Kidney (tissue), 13 donors: ENCODE measurements at regions not wholly inside any gene's neighbourhood (a gene's known extent, or its start where the extent isn't known, plus 50 kb on each side); places are given as distances from the start of the nearest gene placed in this dataset.

Source experiments
- DNase-seq, 5 donors: peaks; one replicate each; pipeline ENCODE4 v3.0.0-alpha.2; 2013 to 2020
- FAIRE-seq: peaks from 2 replicates; lab custom pipeline; 2012; peaks lifted over from hg19 to GRCh38; lab: Jason Lieb, UNC
- H3K27ac ChIP-seq, 2 donors: one replicate each; pipeline ENCODE4 v1.7.0; 2013; ENCODE audit warnings: low read depth in 2 of 2, low read length in 2 of 2, inconsistent platforms in 1 of 2
- H3K27me3 ChIP-seq: one replicate; pipeline ENCODE4 v1.7.1; 2013; ENCODE audit warnings: low read length, inconsistent platforms; ENCODE audit not compliant: control insufficient read depth, insufficient read depth
- H3K36me3 ChIP-seq, 3 donors: one replicate each; pipeline versions ENCODE4 v1.7.0 to v1.7.1; 2013; ENCODE audit warnings: low read length in 3 of 3, control low read depth in 1 of 3, inconsistent platforms in 1 of 3; ENCODE audit not compliant: insufficient read depth in 3 of 3, control insufficient read depth in 2 of 3
- H3K4me1 ChIP-seq, 3 donors: one replicate each; pipeline versions ENCODE4 v1.7.0 to v1.7.1; 2013; ENCODE audit warnings: low read length in 3 of 3, inconsistent platforms in 1 of 3, low read depth in 1 of 3; ENCODE audit not compliant: control insufficient read depth in 2 of 3, insufficient read depth in 2 of 3
- H3K4me3 ChIP-seq, 3 donors: one replicate each; pipeline versions ENCODE4 v1.7.0 to v1.8.1; 2013; ENCODE audit warnings: low read length in 3 of 3, control low read depth in 1 of 3, inconsistent platforms in 1 of 3
- H3K9ac ChIP-seq, 3 donors: one replicate each; pipeline versions ENCODE4 v1.7.0 to v1.7.1; 2013; ENCODE audit warnings: low read length in 3 of 3, control low read depth in 1 of 3, inconsistent platforms in 1 of 3
- H3K9me3 ChIP-seq, 3 donors: one replicate each; pipeline versions ENCODE4 v1.7.0 to v1.7.1; 2013; ENCODE audit warnings: low read length in 3 of 3, control low read depth in 1 of 3, inconsistent platforms in 1 of 3; ENCODE audit not compliant: control insufficient read depth in 2 of 3, insufficient read depth in 1 of 3
- intact Hi-C: fragments of 100-400 bp; cut with DNase I; formaldehyde crosslinking; loops from one replicate; pipeline ENCODE4 v1.11.1; 2022
- TF ChIP-seq, protein P1 (sequence below): IDR thresholded peaks from 3 replicates; pipeline ENCODE4 v1.5.1; 2012; ENCODE audit warnings: mild to moderate bottlenecking, moderate library complexity, borderline replicate concordance; ENCODE audit not compliant: insufficient read depth; ENCODE audit errors: extremely low read depth
- donor health status: control.
- donor health status: control.
- donor health status: control.
- donor health status: control.
- donor health status: control.
- donor health status: DM: yes; HTN: yes; CAD: no.
- donor health status: Normal renal cell carcinoma (clear cell type).

DNA sequence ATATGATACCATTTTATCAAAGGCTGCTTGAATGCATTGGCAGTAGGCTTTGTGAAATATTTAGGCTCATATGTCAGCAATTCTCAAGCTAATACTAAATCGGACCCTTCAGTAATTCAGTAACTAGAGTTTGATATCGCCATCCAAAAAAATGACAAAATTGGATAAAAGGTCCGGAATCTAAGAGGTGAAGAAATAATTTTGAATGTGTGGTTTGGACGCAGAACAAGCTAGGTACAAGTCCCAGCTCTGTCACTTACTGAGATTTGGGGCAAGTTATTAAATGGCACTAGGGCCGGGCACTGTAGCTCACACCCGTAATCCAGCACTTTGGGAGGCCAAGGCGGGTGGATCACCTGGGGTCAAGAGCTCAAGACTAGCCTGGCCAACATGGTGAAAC is 956.5 kb downstream of the CDH11 start:
- intact Hi-C loops, result no loop called here
- no peaks in the 10 kb centered on the region for H3K27me3 ChIP-seq
- H3K4me3 ChIP-seq, result no peak overlapping the region
- FAIRE-seq (no peak), DNase-seq (no peak)
- H3K9me3 ChIP-seq, result no peaks in the 10 kb centered on the region
- no peak overlapping the region for H3K9ac ChIP-seq
- H3K36me3 ChIP-seq, result no peaks in the 10 kb centered on the region
- no peak overlapping the region for H3K27ac ChIP-seq
- H3K4me1 ChIP-seq, result no peaks in the 10 kb centered on the region
- TF ChIP-seq, protein P1, sequence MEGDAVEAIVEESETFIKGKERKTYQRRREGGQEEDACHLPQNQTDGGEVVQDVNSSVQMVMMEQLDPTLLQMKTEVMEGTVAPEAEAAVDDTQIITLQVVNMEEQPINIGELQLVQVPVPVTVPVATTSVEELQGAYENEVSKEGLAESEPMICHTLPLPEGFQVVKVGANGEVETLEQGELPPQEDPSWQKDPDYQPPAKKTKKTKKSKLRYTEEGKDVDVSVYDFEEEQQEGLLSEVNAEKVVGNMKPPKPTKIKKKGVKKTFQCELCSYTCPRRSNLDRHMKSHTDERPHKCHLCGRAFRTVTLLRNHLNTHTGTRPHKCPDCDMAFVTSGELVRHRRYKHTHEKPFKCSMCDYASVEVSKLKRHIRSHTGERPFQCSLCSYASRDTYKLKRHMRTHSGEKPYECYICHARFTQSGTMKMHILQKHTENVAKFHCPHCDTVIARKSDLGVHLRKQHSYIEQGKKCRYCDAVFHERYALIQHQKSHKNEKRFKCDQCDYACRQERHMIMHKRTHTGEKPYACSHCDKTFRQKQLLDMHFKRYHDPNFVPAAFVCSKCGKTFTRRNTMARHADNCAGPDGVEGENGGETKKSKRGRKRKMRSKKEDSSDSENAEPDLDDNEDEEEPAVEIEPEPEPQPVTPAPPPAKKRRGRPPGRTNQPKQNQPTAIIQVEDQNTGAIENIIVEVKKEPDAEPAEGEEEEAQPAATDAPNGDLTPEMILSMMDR, result no peak

DNA sequence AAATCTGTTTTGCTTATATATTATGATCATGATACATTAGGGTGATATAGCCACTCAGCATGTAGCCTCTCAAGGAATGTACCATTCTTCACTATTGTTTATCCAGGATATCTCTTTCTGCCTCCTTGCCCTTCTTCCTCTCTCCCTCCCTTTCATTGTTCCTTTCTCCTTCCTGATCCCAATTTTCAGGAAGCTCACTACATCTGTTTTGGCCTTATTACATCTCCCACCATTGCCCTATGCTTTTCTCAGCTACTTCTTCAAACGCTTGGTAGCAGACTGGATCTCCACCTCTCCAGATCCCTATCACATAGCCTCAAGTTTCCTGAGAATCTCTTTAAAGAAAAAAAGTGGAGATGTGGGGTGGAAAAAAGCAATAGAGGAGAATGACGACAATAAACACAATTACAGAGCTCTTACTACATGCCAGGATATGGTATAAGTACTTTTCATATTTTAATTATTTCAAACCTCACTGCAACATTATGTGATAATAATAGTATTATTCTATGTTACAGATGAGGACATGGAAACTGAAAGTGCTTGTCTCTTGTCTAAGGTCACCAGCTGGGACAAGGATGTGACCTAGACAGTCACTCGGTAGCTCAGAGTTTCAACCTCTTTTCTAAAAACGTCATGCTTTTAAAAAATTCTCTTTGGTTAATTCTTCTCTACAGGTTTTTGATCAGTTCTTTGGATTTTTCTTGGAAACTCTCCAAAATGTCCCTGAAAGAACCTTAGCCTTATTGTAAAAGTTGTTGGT is 959.1 kb downstream of the CDH11 start:
- no peaks in the 10 kb centered on the region for H3K9me3 ChIP-seq
- DNase-seq, result no peak
- H3K4me3 ChIP-seq, result no peak overlapping the region
- FAIRE-seq, result no peak
- H3K27me3 ChIP-seq, result no peaks in the 10 kb centered on the region
- H3K9ac ChIP-seq, result no peak overlapping the region
- H3K36me3 ChIP-seq, result no peaks in the 10 kb centered on the region
- H3K27ac ChIP-seq, result no peak overlapping the region
- intact Hi-C loops, result no loop called here
- TF ChIP-seq, protein P1, result no peak
- H3K4me1 ChIP-seq, result no peaks in the 10 kb centered on the region

DNA sequence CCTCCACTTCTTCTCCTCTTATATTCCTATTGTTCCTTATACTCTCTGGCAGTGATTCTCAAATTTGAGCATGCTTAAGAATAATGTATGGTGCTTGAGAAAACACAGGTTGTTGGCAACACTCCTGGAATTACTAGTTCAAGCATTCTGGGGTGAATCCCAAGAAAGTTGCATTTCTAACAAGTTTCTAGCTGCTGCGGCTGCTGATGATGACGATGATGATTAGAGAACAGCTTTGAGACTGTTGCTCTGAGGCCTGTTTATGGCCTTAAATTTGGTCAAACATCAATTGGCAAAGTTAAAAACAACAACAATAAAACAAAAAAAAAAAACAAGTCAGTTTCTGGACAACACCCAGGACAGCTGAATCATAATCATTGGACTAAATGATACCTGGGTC is 961.9 kb downstream of the CDH11 start:
- Histone ChIP-seq H3K27ac (no peak overlapping the region), H3K27me3 (no peaks in the 10 kb centered on the region), H3K4me3 (no peak overlapping the region), H3K9ac (no peak overlapping the region), H3K4me1 (no peaks in the 10 kb centered on the region), H3K36me3 (no peaks in the 10 kb centered on the region), H3K9me3 (no peaks in the 10 kb centered on the region)
- intact Hi-C loops, result no loop called here
- no peak for FAIRE-seq
- no peak for DNase-seq
- TF ChIP-seq, protein P1, result no peak
